ENCODE measurements at regions not wholly inside any gene's neighbourhood (a gene's known extent, or its start where the extent isn't known, plus 50 kb on each side); places are given as distances from the start of the nearest gene placed in this dataset.

- 1% methylated on average over 4 of the region's 4 CpGs for WGBS (ENCODE audit: missing lambda C conversion rate)
- Histone ChIP-seq H3K4me2 (no peak overlapping the region), H3K27ac (no peak overlapping the region), H3K9me3 (no peaks in the 10 kb centered on the region), H3K4me1 (no peaks in the 10 kb centered on the region), H3K4me3 (no peak overlapping the region)
- no peak for FAIRE-seq
- POLR2A ChIA-PET, result no interaction called here
- no peak for ATAC-seq
- no peak for TF ChIP-seq KDM5A (IDR thresholded peaks at IDR 0.05)
- TF ChIP-seq TP53 (CRISPR knock-in tag; IDR thresholded peaks at IDR 0.05), result no peak
- TF ChIP-seq JUNB (IDR thresholded peaks at IDR 0.05), result no peak
- no peak for TF ChIP-seq NFE2L2 (conservative IDR thresholded peaks at IDR 0.05; ENCODE audit: low read length)
- no peak for TF ChIP-seq GATA3 (IDR thresholded peaks at IDR 0.05; ENCODE audit: borderline replicate concordance)
- TF ChIP-seq MYC (IDR thresholded peaks at IDR 0.05; ENCODE audit: borderline replicate concordance, low read length), result no peak
- no peak for TF ChIP-seq CEBPB (IDR thresholded peaks at IDR 0.05)
- no peak for TF ChIP-seq RNF2 (IDR thresholded peaks at IDR 0.05; ENCODE audit: borderline replicate concordance, low read depth)
- no peak for TF ChIP-seq TFCP2L1 (CRISPR knock-in tag; IDR thresholded peaks at IDR 0.05)
- no peak for TF ChIP-seq RARB (CRISPR knock-in tag; IDR thresholded peaks at IDR 0.05)
- TF ChIP-seq FOSB (CRISPR knock-in tag; IDR thresholded peaks at IDR 0.05), result no peak
- TF ChIP-seq FOSL2 (IDR thresholded peaks at IDR 0.05), result no peak
- TF ChIP-seq FOSL2 (CRISPR knock-in tag; IDR thresholded peaks at IDR 0.05), result no peak
- TF ChIP-seq ESRRA (IDR thresholded peaks at IDR 0.05; ENCODE audit: borderline replicate concordance, low read length), result no peak
- TF ChIP-seq RAD21 (conservative IDR thresholded peaks at IDR 0.05 in 1 of 2, IDR thresholded peaks at IDR 0.05 in 1 of 2), result no peak
- TF ChIP-seq RCOR1 (IDR thresholded peaks at IDR 0.05; ENCODE audit: low read depth, low read length), result no peak
- CTCF ChIA-PET, result no interaction called here
- no peak for DNase-seq (ENCODE audit: low read depth in 1 of 2, low spot score in 1 of 2)
These were observed 273.1 kb upstream of the SGO1 start for GRCh38 chr3:20458994-20459716.

- CTCF ChIA-PET, result no interaction called here
- no peaks in the 10 kb centered on the region for H3K4me1 ChIP-seq
These were observed 270.5 kb upstream of the SGO1 start for GRCh38 chr3:20456511-20456910.

GRCh38 chr3:20451170-20451569 is 265.2 kb upstream of the SGO1 start:
- CTCF ChIA-PET, result interaction anchor here (0.9 kb wide), 1 partner anchor 10 kb away, joined by 3 read pairs; no protein-coding TSS in a partner anchor
- Histone ChIP-seq H3K4me1 (no peaks in the 10 kb centered on the region), H3K9me3 (no peaks in the 10 kb centered on the region), H3K4me2 (no peak overlapping the region), H3K27ac (no peak overlapping the region), H3K4me3 (no peak overlapping the region)
- no peak for DNase-seq (ENCODE audit: low read depth in 1 of 2, low spot score in 1 of 2)
- 17% methylated on average over 1 of the region's 1 CpG for WGBS (ENCODE audit: missing lambda C conversion rate)
- FAIRE-seq, result no peak
- ATAC-seq, result no peak
- POLR2A ChIA-PET, result no interaction called here
- TF ChIP-seq FOSB (CRISPR knock-in tag; IDR thresholded peaks at IDR 0.05) (no peak), HOXA7 (CRISPR knock-in tag; IDR thresholded peaks at IDR 0.05) (no peak), NR3C1 (IDR thresholded peaks at IDR 0.05) (no peak), MAX (IDR thresholded peaks at IDR 0.05) (no peak), POLR2AphosphoS2 (conservative IDR thresholded peaks at IDR 0.05; ENCODE audit: low read length) (no peak), CTCF (IDR thresholded peaks at IDR 0.05) (no peak), MYC (IDR thresholded peaks at IDR 0.05; ENCODE audit: borderline replicate concordance, low read length) (no peak), BCL3 (IDR thresholded peaks at IDR 0.05) (no peak), ZC3H11A (IDR thresholded peaks at IDR 0.05) (no peak), TP53 (CRISPR knock-in tag; IDR thresholded peaks at IDR 0.05) (no peak), RARB (CRISPR knock-in tag; IDR thresholded peaks at IDR 0.05) (no peak)

More at GRCh38 chr3:20456511-20456910, 270.5 kb upstream of the SGO1 start:
- DNase-seq (ENCODE audit: low read depth in 1 of 2, low spot score in 1 of 2), result no peak
- Histone ChIP-seq H3K4me3 (no peak overlapping the region), H3K4me2 (no peak overlapping the region), H3K27ac (no peak overlapping the region), H3K9me3 (no peaks in the 10 kb centered on the region)
- ATAC-seq, result no peak
- no peak for FAIRE-seq
- POLR2A ChIA-PET, result no interaction called here
- 0% methylated on average over 1 of the region's 1 CpG for WGBS (ENCODE audit: missing lambda C conversion rate)
- TF ChIP-seq RAD21 (conservative IDR thresholded peaks at IDR 0.05 in 1 of 2, IDR thresholded peaks at IDR 0.05 in 1 of 2), result no peak
- TF ChIP-seq NFE2L2 (conservative IDR thresholded peaks at IDR 0.05; ENCODE audit: low read length), result no peak
- no peak for TF ChIP-seq USF2 (IDR thresholded peaks at IDR 0.05)
- no peak for TF ChIP-seq MYC (IDR thresholded peaks at IDR 0.05; ENCODE audit: borderline replicate concordance, low read length)
- no peak for TF ChIP-seq FOSB (CRISPR knock-in tag; IDR thresholded peaks at IDR 0.05)
- no peak for TF ChIP-seq BHLHE40 (IDR thresholded peaks at IDR 0.05; ENCODE audit: low read depth, low read length)
- TF ChIP-seq CBX8 (IDR thresholded peaks at IDR 0.05), result no peak
- TF ChIP-seq POLR2AphosphoS2 (conservative IDR thresholded peaks at IDR 0.05; ENCODE audit: low read length), result no peak
- TF ChIP-seq E2F6 (IDR thresholded peaks at IDR 0.05; ENCODE audit: borderline replicate concordance, low read depth), result no peak
- TF ChIP-seq RCOR1 (IDR thresholded peaks at IDR 0.05; ENCODE audit: low read depth, low read length), result no peak
- TF ChIP-seq ZC3H11A (IDR thresholded peaks at IDR 0.05), result no peak
- TF ChIP-seq HEYL (CRISPR knock-in tag; IDR thresholded peaks at IDR 0.05), result no peak

Data from A549 (cell line).